Hindlimb muscle (tissue), 1 donor: ENCODE measurements at regions not wholly inside any gene's neighbourhood (a gene's known extent, or its start where the extent isn't known, plus 50 kb on each side); places are given as distances from the start of the nearest gene placed in this dataset.
"Not testable (repeated sequence)": the region's sequence is repeated elsewhere in the genome, so short reads cannot be mapped to it uniquely, and the experiment has no call there.

Experiments used
- DNase-seq: peaks from one replicate; pipeline ENCODE4 v3.0.0-alpha.2; 2013

GRCh38 chr19:23984911-23985310 lies 70.2 kb downstream of the ZNF726 start:
- DNase-seq, result not testable (repeated sequence)

GRCh38 chr19:23986623-23987022 lies 71.9 kb downstream of the ZNF726 start:
- no peak for DNase-seq

GRCh38 chr19:23991170-23991569 lies 76.5 kb downstream of the ZNF726 start:
- peak; percentile 5 for DNase-seq

DNA sequence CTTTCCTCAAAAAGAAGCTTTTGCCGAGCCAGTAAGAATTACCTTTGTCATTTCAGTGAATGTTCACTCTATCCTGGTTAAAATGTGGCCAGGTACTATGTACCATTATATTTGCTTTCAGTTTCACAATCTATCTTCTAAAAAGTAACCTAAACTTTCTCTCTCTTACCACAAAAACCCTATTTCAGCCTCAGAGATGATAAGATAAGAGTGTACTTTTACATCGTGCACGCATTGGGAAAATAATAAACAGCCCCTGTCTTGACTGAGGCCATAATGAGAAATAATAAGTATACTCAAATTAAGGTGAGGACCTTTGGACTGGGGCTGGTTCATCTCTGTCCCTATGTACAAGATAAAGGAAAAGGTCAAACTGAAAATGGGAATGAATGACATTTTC lies 77.7 kb downstream of the ZNF726 start:
- DNase-seq, result no peak

DNA sequence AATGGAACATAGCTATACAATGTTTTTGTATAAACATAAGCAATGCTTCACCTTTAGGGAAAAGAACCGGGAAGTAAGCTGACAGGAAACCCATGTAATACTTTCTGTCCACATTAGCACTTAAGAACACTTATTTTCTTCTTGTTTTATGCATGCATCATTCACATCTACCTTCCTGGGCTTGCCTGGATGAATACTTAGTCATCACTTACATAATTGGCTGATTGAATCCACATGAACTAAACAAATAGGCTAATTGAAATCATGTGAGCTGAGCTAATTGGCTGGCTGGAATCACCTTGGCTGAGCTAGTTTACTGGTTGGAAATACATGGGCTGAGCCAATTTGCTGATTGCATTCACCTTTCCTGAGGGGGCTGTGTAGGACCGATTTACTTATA lies 78.8 kb downstream of the ZNF726 start:
- DNase-seq, result no peak

DNA sequence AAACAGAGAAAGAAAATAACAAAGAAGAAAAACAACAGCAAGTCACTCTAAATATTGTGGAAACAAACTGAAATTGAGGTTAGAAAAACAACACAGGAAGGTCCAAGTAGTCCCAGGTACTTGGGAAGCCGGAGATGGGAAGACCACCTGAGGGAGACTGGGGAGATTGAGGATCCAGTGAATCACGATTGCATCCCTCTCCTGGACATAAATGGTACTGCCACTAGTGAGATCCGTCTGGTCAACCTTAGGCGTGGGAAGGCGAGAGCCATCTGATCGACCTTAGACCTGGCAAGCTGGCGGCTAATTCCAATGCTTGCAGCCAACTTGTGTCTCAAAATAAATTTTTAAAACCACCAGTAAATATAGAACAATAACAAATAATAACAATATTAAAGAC lies 81.9 kb downstream of the ZNF726 start:
- DNase-seq, result no peak

DNA sequence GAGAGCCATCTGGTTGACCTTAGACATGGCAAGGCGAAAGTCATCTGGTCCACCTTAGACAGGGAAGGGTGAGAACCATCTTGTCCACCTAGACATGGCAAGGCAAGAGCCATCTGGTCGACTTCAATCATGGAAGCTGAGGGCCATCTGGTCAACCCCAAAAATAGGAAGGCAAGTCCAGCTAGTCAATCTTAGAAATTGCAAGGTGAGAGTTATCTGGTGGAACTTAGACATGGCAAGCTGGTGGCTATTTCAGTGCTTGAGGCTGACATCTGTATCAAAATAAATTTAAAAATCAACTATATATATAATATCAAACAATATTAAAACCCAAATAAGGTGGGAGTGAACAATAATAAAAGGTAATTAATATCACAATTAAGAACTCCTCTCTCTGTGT lies 83.9 kb downstream of the ZNF726 start:
- no peak for DNase-seq

- no peak for DNase-seq
Observed at GRCh38 chr19:23999821-24000610, 85.3 kb downstream of the ZNF726 start.

DNA sequence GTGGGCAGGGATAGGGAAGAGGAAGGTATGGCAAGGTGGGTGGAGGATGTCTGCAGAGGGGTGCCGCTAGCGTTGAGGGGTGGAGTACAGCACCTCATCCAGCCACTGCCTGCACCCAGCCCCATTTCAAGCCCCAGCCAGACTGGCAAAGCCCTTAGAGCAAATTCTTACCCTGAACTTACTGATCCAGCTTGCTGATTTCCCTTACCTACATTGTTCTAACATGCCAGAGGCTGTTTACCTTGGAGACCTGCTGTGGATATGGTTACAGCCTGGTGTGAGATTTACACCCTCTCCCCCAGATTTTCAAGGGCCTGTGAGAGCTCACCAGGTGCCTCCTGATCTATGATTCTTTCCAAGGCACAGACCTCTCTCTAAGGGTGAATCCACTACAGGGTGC lies 86.0 kb downstream of the ZNF726 start:
- no peak for DNase-seq

DNA sequence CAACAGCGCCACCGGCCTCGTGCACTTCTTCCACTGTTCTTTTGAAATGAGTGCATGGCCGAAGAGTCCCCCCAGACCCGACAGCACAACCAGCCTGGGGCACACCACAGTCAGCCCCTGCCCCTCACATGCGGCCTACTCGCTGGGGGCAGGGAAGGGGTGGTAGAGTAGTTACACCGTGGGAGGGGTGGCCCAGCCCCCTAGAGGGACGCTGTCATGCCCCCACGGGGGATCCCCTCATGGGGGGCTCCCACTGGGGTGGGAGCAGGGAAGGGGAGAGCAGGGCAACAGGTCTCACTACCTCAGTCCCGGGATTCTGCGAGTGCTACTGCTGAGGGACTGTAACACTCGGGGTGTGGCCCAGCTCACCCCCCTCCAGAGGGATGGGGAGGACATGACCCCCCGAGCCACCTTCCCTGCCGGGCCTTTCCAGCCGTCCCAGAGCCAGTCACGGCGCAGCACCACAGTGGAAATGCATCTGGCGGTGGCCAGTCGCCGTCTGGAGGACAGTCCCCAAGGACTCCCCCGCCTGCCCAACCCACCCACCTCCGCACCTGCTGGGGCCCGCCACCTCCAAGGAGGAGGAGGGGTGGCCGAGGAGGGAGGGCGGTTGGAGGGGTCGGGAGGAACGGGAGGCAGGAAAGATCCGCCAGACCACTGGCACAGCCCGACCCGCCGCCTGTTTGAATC lies 84.6 kb upstream of the ZNF254 start:
- DNase-seq, result no peak

DNA sequence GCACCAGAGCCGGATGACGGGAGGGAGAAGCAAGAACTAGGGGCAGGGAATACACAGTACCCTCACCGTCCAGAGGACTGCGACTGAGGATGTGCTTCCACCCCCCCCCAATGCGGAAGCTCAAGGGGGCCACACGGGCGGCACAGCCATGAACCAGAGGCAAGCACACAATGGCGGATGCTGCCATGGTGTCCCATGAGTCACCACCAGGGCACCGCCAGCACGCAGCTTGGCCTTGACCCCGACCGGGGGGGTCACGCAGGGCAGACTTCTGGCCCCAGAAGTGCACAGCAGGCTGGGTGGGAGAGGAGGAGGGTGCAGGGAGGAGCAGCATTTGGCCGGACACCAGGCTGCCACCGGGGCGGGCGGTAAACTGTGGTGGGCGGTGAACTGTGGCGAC lies 83.5 kb upstream of the ZNF254 start:
- DNase-seq, result no peak

DNA sequence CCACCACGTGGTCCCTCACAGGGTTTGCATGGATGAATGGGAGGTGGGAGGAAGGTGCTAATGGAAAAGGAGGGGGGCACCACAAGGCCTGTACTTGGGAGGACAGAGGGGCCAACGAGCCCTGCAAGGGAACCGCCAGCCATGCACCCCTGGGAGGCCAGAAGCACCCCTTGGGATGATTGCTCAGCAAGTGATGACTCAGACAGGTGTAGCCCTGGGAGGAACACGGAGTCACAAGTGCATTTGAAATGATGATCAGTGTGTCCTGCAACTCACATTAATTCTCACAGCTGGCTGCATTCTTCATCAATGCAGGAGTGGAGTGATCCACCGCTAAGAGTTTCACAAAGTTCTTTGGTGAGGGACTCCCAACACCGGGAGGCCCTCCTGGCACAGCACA lies 82.8 kb upstream of the ZNF254 start:
- DNase-seq, result no peak

- DNase-seq, result no peak
Observed at GRCh38 chr19:24029941-24030636, 56.9 kb upstream of the ZNF254 start.

DNA sequence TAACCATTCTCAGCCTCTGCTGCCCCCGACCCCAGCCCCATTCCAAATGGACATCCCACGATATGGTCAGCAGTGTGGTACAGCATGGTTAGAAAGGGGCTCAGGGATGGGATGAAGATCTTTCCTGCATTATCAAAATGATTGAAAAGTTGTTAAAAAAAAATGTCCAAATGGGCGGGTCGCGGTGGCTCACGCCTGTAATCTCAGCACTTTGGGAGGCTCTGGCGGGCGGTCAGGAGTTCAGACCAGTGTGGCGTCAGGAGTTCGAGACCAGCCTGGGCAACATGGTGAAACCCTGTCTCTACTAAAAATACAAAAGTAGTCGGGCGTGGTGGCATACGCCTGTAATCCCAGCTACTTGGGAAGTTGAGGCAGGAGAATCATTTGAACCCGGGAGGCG lies 54.3 kb upstream of the ZNF254 start:
- no peak for DNase-seq

DNA sequence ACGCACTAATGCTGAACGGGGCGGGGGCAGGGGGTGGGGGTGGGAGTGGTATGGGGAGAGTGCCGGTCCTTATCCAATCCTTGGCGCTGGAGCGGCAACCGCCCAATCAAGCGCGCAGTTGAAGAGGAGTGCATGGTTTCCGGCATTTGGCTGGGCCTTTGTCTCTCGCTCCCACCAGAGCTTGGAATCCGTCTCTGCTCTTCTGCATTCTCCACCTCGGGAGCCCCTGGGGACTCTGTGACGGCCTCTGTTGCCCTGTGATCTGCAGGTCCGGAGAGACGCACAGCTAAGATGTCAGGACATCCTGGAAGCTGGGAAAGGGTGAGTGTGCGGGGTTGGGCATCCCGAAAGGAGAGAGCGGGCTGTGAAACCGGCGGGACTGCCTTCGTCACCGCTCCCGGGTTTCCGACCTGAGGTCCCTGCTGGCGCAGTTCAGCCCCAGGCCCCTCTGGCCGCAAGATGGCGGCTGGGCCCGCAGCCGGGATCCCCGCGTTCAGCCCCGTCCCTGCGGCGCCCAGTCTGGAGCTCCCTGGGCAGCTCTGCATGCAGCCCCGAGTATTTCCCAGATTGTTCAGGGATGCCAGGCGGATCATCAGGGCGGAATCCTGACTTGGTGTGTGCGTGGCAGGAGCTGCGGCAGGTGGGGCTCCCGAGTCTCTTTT lies 53.6 kb upstream of the ZNF254 start:
- DNase-seq, result peak; percentile 90

DNA sequence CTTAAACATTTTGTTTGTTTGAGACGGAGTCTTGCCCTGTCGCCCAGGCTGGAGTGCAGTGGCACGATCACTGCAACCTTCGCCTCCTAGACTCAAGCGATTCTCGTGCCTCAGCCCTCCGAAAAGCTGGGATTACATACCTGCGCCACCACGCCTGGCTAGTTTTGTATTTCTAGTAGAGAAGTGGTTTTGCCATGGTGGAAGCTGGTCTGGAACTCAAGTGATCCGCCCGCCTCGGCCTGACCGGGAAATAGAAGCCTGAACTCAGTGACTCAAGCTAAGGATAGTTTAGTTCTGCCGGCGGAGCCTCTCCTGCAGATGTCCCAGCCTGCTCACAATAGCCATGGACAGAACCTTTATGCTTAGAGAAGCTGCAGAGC lies 53.0 kb upstream of the ZNF254 start:
- peak; percentile 34 for DNase-seq

DNA sequence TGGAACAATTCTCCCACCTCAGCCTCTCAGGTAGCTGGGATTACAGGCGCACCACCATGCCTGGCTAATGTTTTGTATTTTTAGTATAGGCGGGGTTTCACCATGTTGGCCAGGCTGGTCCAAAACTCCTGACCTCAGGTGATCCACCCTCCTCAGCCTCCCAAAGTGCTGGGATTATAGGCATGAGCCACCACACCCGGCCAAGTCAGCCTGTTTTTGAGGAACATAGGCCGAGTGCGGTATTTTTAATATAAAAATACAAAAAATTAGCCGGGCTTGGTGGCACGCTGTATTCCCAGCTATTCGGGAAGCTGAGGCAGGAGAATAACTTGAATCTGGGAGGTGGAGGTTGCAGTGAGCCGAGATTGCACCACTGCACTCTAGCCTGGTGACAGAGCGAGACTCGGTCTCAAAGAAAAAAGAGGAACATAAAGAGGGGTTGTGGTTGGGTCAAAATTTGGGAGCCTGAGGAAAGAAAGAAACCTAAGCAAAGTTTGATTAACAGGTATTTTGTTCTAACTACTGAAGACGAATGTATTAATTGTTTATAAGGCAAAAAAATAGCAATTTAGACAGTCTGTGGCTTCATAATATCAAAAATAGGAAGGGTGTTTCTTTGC lies 51.6 kb upstream of the ZNF254 start:
- DNase-seq, result not testable (repeated sequence)
